ENCODE measurements at regions not wholly inside any gene's neighbourhood (a gene's known extent, or its start where the extent isn't known, plus 50 kb on each side); places are given as distances from the start of the nearest gene placed in this dataset.
A peak's percentile ranks its signal among the peaks of the same experiment; 100 is the strongest.
"Not testable (repeated sequence)": the region's sequence is repeated elsewhere in the genome, so short reads cannot be mapped to it uniquely, and the experiment has no call there.

- no peak for DNase-seq (ENCODE audit: low spot score)
Observed at GRCh38 chr2:57703407-57703806, 343.2 kb upstream of the VRK2 start.

- not testable (repeated sequence) for DNase-seq (ENCODE audit: low spot score)
Observed at GRCh38 chr2:57707794-57708193, 338.8 kb upstream of the VRK2 start.

- no peak for DNase-seq (ENCODE audit: low spot score)
Observed at GRCh38 chr2:57711991-57712390, 334.6 kb upstream of the VRK2 start.

GRCh38 chr2:57720728-57721627 lies 325.6 kb upstream of the VRK2 start:
- peak; percentile 73 for DNase-seq (ENCODE audit: low spot score)

DNA sequence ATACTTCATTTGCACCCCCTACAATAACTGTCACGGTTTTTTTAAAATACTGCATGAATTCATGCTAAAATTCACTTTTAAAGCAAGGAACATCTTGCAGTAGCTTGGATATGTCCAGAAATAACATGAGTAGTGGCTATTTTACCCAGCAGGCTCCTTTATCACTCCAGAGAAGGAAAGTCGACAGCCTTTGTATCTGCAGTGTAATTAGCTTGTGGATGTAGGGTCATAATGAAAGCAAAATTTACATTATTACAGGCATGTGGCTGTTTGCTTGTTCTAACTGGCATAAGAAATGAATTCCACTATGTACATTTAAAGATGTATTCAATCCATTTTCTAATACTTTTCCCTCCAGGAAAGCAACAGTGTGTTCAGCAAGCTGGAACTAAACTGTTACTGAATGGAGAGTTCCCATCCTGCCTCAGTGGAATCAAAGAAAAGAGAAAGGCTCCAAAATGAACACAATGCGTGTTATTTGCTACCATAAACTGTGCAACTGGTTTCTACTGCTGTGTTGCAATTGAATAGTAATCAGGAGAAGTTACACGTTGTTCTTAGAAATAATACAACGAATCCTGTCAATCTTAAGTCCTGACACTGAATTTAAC lies 321.2 kb upstream of the VRK2 start:
- no peak for DNase-seq (ENCODE audit: low spot score)

- DNase-seq (ENCODE audit: low spot score) = no peak
Observed at GRCh38 chr2:57726294-57726693, 320.3 kb upstream of the VRK2 start.

- no peak for DNase-seq (ENCODE audit: low spot score)
Observed at GRCh38 chr2:57728691-57729090, 317.9 kb upstream of the VRK2 start.

DNA sequence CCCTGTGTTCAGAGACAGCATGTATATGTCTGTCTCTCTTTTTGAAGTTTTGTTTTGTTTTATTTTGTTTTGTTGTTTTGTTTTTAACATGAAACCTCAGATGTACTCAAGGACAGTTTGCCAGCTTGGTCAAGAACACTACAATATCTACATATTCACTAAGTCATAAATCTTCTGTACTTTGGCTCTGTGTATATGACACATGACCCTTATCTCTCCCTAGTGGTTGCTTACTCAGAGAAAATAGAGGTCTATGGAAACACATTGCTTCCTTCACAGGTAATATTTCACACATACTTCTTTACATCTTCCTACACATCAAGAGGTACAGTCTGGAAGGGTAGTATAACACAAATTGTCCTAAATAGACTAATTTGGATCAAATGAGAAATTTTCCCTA lies 312.6 kb upstream of the VRK2 start:
- no peak for DNase-seq (ENCODE audit: low spot score)

- no peak for DNase-seq (ENCODE audit: low spot score)
Observed at GRCh38 chr2:57740891-57741290, 305.7 kb upstream of the VRK2 start.

DNA sequence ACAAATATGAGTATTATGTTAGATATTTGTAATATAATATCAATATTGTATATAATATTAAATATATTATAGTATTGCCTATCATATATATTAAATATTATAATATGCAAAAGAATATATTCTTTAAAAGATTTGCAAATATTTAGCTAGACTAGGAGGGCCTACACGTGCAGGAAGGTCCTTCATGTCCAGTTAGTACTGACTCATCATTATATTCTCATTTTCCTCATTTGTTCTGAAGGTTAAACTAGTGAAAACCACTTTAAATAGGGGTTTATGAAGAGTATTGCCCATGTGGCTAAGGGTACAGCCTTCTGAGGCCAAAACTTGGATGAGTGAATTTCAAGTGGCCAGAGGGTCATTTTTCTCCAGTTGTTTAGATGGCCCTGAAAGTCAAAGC lies 293.0 kb upstream of the VRK2 start:
- no peak for DNase-seq (ENCODE audit: low spot score)

- no peak for DNase-seq (ENCODE audit: low spot score)
Observed at GRCh38 chr2:57758686-57759085, 287.9 kb upstream of the VRK2 start.

GRCh38 chr2:57759131-57759530 lies 287.5 kb upstream of the VRK2 start:
- no peak for DNase-seq (ENCODE audit: low spot score)

DNA sequence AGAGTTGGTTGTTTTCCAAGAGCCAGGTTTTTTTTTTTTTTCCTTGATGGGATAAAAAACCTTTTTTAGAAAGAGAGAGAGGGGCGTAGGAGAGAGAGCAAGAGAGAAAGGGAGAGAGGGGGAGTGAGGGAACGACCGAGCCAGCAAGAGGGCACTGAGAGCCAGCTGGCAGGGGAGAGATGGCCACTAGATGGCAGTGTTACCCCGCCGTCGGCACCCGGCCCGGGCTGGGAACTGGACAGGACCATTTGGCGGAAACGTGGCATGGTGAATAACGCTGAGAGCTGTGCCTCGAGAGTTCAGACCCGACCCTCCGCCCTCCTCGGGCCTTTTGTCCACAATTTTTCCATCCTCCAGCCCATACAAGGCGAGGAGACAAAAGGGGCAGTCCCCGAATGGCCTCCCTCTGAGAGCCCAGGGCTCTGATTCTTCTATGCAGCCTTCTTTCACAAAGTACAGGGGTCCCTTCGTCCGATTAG lies 286.7 kb upstream of the VRK2 start:
- peak; percentile 89 for DNase-seq (ENCODE audit: low spot score)

DNA sequence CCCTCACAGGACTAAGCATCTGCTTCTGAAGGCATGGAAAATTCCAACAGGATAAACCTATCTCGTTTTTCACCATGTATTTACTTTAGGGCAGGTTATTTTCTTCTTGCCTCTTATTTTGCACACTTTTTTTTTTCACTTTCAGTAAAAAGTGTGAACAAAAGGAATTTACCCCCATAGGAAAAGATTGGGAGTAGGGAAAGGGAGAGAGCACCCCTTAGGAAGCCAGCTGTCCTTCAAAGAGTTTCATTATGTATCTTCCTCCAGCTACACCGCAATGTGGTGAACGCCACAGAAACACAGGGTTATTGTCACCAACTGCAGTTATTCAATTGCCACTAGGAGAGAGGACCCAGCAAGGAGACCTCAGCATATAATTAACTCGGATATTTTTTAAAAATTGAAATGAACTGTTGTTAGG lies 286.2 kb upstream of the VRK2 start:
- DNase-seq (ENCODE audit: low spot score) = peak; percentile 82

GRCh38 chr2:57776916-57777315 lies 269.7 kb upstream of the VRK2 start:
- no peak for DNase-seq (ENCODE audit: low spot score)

DNA sequence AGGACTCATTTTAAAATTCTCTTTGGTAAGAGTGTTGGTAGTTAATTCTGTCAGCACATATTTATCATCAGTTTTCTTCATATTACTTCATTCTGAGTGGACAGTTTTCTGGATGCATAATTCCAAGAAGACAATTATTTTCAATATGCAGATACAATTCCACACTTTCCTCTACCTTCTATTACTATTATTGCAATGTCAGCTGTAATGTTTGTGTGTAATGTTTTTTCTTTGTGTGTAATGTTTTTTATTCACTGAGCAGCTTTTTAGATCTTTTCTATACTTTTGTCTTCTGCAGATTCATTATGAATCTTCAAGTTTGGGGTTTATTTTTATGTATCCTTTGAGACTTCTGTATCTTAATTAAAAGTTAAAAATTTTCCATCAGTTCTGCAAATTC lies 264.0 kb upstream of the VRK2 start:
- DNase-seq (ENCODE audit: low spot score) = no peak

GRCh38 chr2:57793310-57793709 lies 253.3 kb upstream of the VRK2 start:
- no peak for DNase-seq (ENCODE audit: low spot score)

DNA sequence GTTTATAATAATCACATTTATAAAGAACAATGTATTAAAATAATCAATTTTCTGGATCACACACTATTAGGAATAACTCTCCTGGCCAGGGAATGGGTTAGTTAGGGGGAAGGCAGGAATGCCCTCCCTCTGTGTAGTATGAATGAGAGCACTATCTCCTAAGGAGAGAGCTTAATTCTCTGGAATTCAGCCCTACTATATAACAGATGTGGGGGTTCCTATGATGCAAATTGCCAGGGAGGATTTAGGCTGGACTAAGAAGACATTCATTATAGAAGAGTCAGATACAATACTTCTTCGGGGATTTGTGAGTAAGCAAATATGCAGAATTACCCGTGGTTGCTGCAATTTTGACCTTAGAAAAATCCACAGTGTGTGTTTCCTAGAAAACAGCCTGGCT lies 250.1 kb upstream of the VRK2 start:
- no peak for DNase-seq (ENCODE audit: low spot score)

DNA sequence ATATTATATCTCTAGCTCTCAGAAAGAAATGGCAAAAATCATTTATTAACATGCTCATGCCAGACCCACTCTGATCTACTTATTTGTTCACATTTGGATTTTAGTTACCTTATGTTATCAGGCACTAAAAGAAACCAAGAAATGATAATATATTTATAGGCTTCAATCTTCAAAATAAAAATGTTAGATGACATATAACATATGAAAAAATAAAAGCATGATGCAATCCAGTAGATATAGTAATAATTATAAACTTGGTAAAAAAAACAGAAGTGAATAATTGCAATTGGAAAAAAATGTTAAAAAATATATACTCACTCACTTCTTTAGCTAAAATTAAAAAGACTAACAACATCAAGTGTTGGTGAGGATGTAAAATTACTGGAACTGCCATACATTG lies 248.3 kb upstream of the VRK2 start:
- DNase-seq (ENCODE audit: low spot score) = no peak

DNA sequence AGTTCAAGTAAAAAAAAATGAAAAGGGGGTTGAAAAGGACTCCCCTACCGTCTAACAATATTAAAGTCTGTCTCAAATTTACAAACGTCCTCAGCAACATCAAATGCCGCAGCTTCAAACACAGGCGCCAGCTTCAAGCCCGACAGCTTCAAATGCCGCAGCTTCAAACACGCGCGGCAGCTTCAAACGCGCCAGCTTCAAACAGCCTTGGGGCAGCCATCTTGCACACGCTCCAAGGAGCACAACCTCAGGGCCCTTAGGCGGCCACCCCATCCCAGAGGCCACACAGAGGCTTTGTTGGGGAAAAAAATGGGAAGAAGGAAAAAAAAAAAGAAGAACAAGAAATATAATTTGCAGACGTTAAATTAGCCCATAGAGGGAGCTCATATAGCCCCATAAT lies 244.4 kb upstream of the VRK2 start:
- DNase-seq (ENCODE audit: low spot score) = no peak

- DNase-seq (ENCODE audit: low spot score) = no peak
Observed at GRCh38 chr2:57804971-57805370, 241.6 kb upstream of the VRK2 start.

DNA sequence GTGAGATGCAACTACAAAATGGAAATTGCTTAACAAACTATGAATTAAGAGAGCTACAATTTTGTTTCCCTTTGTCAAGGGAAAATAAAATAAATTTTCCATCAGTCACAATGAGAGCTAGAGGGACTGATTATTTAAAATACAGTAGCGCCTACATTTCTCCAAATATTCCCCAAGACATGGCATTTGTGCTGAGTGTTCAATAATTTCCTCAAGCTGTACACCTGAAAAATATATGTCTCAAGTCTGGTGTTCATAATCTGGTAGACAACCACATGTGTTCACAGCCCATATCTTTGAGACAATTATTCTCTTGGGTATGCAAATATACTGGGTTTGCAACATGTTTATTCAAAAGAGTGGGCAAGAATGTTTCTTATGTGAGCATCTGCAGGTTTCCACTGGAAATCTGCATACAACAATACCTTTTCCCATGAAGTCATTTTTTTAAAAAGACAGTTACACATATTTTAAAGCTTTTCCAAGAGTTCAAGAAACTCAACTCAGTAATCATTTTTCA lies 240.1 kb upstream of the VRK2 start:
- no peak for DNase-seq (ENCODE audit: low spot score)

DNA sequence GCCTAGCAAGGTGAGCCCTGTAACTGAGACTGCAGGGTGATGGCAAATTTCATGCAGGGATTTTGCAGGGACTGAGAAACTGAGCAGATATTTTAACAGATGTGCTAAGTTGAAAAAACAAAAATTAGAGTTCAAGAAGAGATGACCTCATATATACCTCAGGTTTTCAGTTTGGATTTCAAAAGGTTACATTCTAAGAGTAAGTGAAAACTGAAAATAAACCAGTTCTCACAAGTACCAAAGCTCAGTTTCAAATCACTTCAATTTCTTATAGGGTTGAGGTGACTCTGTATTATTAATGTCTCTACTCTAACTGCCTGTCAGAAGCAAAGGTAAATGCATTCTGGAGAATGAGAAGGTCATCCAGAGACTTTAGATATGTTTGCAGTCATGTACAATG lies 237.4 kb upstream of the VRK2 start:
- no peak for DNase-seq (ENCODE audit: low spot score)
